ENCODE measurements at regions not wholly inside any gene's neighbourhood (a gene's known extent, or its start where the extent isn't known, plus 50 kb on each side); places are given as distances from the start of the nearest gene placed in this dataset.

GRCh38 chr15:99486371-99487336 lies 79.1 kb upstream of the MEF2A start:
- Histone ChIP-seq H3K9me2 (ENCODE audit: low read depth, low read length) (no peaks in the 10 kb centered on the region), H3K36me3 (ENCODE audit: insufficient read depth, low read length) (no peaks in the 10 kb centered on the region), H4K20me1 (ENCODE audit: insufficient read depth, low read length) (no peaks in the 10 kb centered on the region), H3K4me3 (ENCODE audit: low read depth, low read length, poor library complexity, severe bottlenecking) (peak overlapping the region; percentile 16), H2AFZ (ENCODE audit: low read length) (no peak overlapping the region), H3K79me2 (ENCODE audit: insufficient read depth, low read length) (no peaks in the 10 kb centered on the region), H3K4me2 (ENCODE audit: low read length) (peak overlapping the region; percentile 34; the same call in 1 of the 2 replicates), H3K9ac (ENCODE audit: low read length) (peak overlapping the region; percentile 21; the same call in 1 of the 2 replicates), H3K9me3 (ENCODE audit: low read length) (no peaks in the 10 kb centered on the region), H3K4me1 (ENCODE audit: insufficient read depth, low read length, severe bottlenecking) (peaks cover 24% of the 10 kb centered on the region), H3K27ac (ENCODE audit: low read depth, low read length, poor library complexity, severe bottlenecking) (no peak overlapping the region), H3F3A (ENCODE audit: insufficient read depth, low read length) (no peaks in the 10 kb centered on the region), H3K27me3 (ENCODE audit: insufficient read depth, low read length) (peaks cover 4% of the 10 kb centered on the region)
- TF ChIP-seq EZH2 (IDR thresholded peaks at IDR 0.05; ENCODE audit: borderline replicate concordance, low read length) (no peak), CTCF (IDR thresholded peaks at IDR 0.05; ENCODE audit: low read length) (no peak)

GRCh38 chr15:99487337-99487730 lies 78.5 kb upstream of the MEF2A start:
- no peak overlapping the region for H2AFZ ChIP-seq (ENCODE audit: low read length)
- peak overlapping the region; percentile 34; the same call in 1 of the 2 replicates for H3K4me2 ChIP-seq (ENCODE audit: low read length)
- peaks cover 9% of the 10 kb centered on the region for H3K27me3 ChIP-seq (ENCODE audit: insufficient read depth, low read length)
- H3K9me3 ChIP-seq (ENCODE audit: low read length), result no peaks in the 10 kb centered on the region
- no peaks in the 10 kb centered on the region for H4K20me1 ChIP-seq (ENCODE audit: insufficient read depth, low read length)
- no peaks in the 10 kb centered on the region for H3K79me2 ChIP-seq (ENCODE audit: insufficient read depth, low read length)
- H3K4me3 ChIP-seq (ENCODE audit: low read depth, low read length, poor library complexity, severe bottlenecking), result no peak overlapping the region
- no peaks in the 10 kb centered on the region for H3F3A ChIP-seq (ENCODE audit: insufficient read depth, low read length)
- no peak overlapping the region for H3K9ac ChIP-seq (ENCODE audit: low read length)
- H3K36me3 ChIP-seq (ENCODE audit: insufficient read depth, low read length), result no peaks in the 10 kb centered on the region
- H3K4me1 ChIP-seq (ENCODE audit: insufficient read depth, low read length, severe bottlenecking), result peaks cover 24% of the 10 kb centered on the region
- H3K9me2 ChIP-seq (ENCODE audit: low read depth, low read length), result no peaks in the 10 kb centered on the region
- H3K27ac ChIP-seq (ENCODE audit: low read depth, low read length, poor library complexity, severe bottlenecking), result no peak overlapping the region
- TF ChIP-seq EZH2 (IDR thresholded peaks at IDR 0.05; ENCODE audit: borderline replicate concordance, low read length), result no peak
- TF ChIP-seq CTCF (IDR thresholded peaks at IDR 0.05; ENCODE audit: low read length), result no peak

- Histone ChIP-seq H3K27ac (ENCODE audit: low read depth, low read length, poor library complexity, severe bottlenecking) (no peak overlapping the region), H3K9me2 (ENCODE audit: low read depth, low read length) (no peaks in the 10 kb centered on the region), H3K4me2 (ENCODE audit: low read length) (no peak overlapping the region), H4K20me1 (ENCODE audit: insufficient read depth, low read length) (no peaks in the 10 kb centered on the region), H3K4me3 (ENCODE audit: low read depth, low read length, poor library complexity, severe bottlenecking) (no peak overlapping the region), H3K79me2 (ENCODE audit: insufficient read depth, low read length) (no peaks in the 10 kb centered on the region), H3K27me3 (ENCODE audit: insufficient read depth, low read length) (peaks cover 9% of the 10 kb centered on the region; the same call in 1 of the 2 replicates), H3K36me3 (ENCODE audit: insufficient read depth, low read length) (peaks cover 5% of the 10 kb centered on the region; the same call in 1 of the 2 replicates), H3F3A (ENCODE audit: insufficient read depth, low read length) (no peaks in the 10 kb centered on the region), H3K9me3 (ENCODE audit: low read length) (no peaks in the 10 kb centered on the region), H2AFZ (ENCODE audit: low read length) (no peak overlapping the region), H3K9ac (ENCODE audit: low read length) (no peak overlapping the region), H3K4me1 (ENCODE audit: insufficient read depth, low read length, severe bottlenecking) (peaks cover 15% of the 10 kb centered on the region)
- TF ChIP-seq EZH2 (IDR thresholded peaks at IDR 0.05; ENCODE audit: borderline replicate concordance, low read length) (no peak), CTCF (IDR thresholded peaks at IDR 0.05; ENCODE audit: low read length) (no peak)
Observed at GRCh38 chr15:99492275-99492674, 73.5 kb upstream of the MEF2A start.
